ENCODE measurements at regions not wholly inside any gene's neighbourhood (a gene's known extent, or its start where the extent isn't known, plus 50 kb on each side); places are given as distances from the start of the nearest gene placed in this dataset.

GRCh38 chr3:67995206-67995605 lies 340.8 kb upstream of the SUCLG2 start:
- no peak for DNase-seq (ENCODE audit: low spot score)
- H3K9me3 Mint-ChIP-seq: peaks cover 1% of the 10 kb centered on the region
- H3K4me3 Mint-ChIP-seq: no peak overlapping the region
- intact Hi-C loops (cut with micrococcal nuclease): no loop called here
- H3K27me3 Mint-ChIP-seq (ENCODE audit: insufficient read depth): no peaks in the 10 kb centered on the region
- H3K27ac Mint-ChIP-seq: no peak overlapping the region
- H3K4me1 Mint-ChIP-seq (ENCODE audit: low read depth): no peaks in the 10 kb centered on the region
- H3K36me3 Mint-ChIP-seq (ENCODE audit: low read depth): no peaks in the 10 kb centered on the region

GRCh38 chr3:67986706-67987105 lies 332.3 kb upstream of the SUCLG2 start:
- Mint-ChIP-seq H3K9me3 (no peaks in the 10 kb centered on the region), H3K27me3 (ENCODE audit: insufficient read depth) (no peaks in the 10 kb centered on the region), H3K4me1 (ENCODE audit: low read depth) (no peaks in the 10 kb centered on the region), H3K4me3 (no peak overlapping the region), H3K36me3 (ENCODE audit: low read depth) (no peaks in the 10 kb centered on the region), H3K27ac (no peak overlapping the region)
- intact Hi-C loops (cut with micrococcal nuclease): no loop called here
- no peak for DNase-seq (ENCODE audit: low spot score)

GRCh38 chr3:67983166-67983565 lies 328.8 kb upstream of the SUCLG2 start:
- intact Hi-C loops (cut with micrococcal nuclease): no loop called here
- no peak for DNase-seq (ENCODE audit: low spot score)
- Mint-ChIP-seq H3K4me3 (no peak overlapping the region), H3K36me3 (ENCODE audit: low read depth) (no peaks in the 10 kb centered on the region), H3K4me1 (ENCODE audit: low read depth) (no peaks in the 10 kb centered on the region), H3K27ac (no peak overlapping the region), H3K27me3 (ENCODE audit: insufficient read depth) (no peaks in the 10 kb centered on the region), H3K9me3 (no peaks in the 10 kb centered on the region)

DNA sequence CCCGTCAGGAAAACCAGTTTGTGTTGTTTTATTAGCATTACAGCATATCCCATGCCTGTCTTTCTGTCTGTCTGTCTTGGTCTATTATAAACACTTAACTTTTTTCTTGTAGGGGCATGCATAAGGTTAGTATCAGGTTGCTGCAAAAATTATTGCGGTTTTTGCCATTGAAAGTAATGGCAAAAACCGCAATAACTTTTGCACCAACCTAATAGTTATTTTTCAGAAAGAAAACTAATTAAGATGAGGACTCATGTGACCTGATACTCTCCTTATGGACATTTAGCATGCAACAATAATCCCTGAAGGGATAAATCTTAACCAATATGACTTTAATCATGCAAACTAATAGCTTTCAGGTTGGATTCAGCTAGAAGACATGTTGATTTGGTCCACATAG lies 326.7 kb upstream of the SUCLG2 start:
- H3K36me3 Mint-ChIP-seq (ENCODE audit: low read depth): no peaks in the 10 kb centered on the region
- DNase-seq (ENCODE audit: low spot score): no peak
- intact Hi-C loops (cut with micrococcal nuclease): no loop called here
- H3K27ac Mint-ChIP-seq: no peak overlapping the region
- no peaks in the 10 kb centered on the region for H3K4me1 Mint-ChIP-seq (ENCODE audit: low read depth)
- no peaks in the 10 kb centered on the region for H3K9me3 Mint-ChIP-seq
- H3K4me3 Mint-ChIP-seq: no peak overlapping the region
- no peaks in the 10 kb centered on the region for H3K27me3 Mint-ChIP-seq (ENCODE audit: insufficient read depth)

DNA sequence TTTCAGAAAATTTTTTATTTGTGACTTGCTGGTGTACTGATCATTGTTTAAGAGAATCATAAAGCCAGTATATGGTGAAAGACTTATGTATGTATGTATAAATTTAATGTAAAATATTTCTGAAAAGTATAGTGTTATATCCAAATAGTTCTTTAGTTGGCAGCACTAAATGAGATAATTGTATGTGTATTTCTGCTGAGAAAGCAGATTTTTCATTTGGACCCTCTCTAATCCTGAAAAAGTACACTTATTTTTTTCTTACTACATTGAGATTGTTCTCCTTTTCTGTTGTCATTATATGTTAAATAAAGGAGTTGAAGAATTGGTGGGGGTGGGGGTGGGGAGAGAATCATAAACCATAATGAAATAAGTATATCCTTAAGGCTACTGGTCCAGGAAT lies 324.9 kb upstream of the SUCLG2 start:
- Mint-ChIP-seq H3K27ac (no peak overlapping the region), H3K27me3 (ENCODE audit: insufficient read depth) (no peaks in the 10 kb centered on the region), H3K4me1 (ENCODE audit: low read depth) (no peaks in the 10 kb centered on the region)

GRCh38 chr3:67977762-67978161 lies 323.4 kb upstream of the SUCLG2 start:
- no peaks in the 10 kb centered on the region for H3K9me3 Mint-ChIP-seq

More for the DNA sequence above, 324.9 kb upstream of the SUCLG2 start:
- DNase-seq (ENCODE audit: low spot score): no peak
- Mint-ChIP-seq H3K36me3 (ENCODE audit: low read depth) (no peaks in the 10 kb centered on the region), H3K9me3 (no peaks in the 10 kb centered on the region), H3K4me3 (no peak overlapping the region)
- intact Hi-C loops (cut with micrococcal nuclease): no loop called here

DNA sequence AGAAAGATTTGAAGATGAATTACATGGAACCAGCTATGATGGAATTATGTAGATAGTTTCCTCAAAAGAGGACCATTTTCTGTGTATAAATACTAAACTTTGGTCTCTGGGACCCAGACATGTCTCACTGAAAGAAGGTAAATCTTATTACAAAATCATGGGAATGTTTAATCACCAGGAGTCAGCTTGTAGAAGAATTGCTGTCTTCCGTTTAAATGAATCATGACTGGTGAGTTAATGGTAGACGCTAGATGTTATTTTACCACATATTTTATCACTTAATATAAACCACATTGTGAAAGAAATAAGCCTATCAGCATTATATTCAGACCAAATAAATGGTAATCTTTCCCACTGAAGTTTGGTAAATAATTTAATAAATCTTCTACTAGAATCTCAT lies 322.3 kb upstream of the SUCLG2 start:
- intact Hi-C loops (cut with micrococcal nuclease): no loop called here
- H3K9me3 Mint-ChIP-seq: no peaks in the 10 kb centered on the region
- H3K27ac Mint-ChIP-seq: no peak overlapping the region
- DNase-seq (ENCODE audit: low spot score): no peak
- no peaks in the 10 kb centered on the region for H3K27me3 Mint-ChIP-seq (ENCODE audit: insufficient read depth)
- no peaks in the 10 kb centered on the region for H3K36me3 Mint-ChIP-seq (ENCODE audit: low read depth)
- no peak overlapping the region for H3K4me3 Mint-ChIP-seq
- H3K4me1 Mint-ChIP-seq (ENCODE audit: low read depth): no peaks in the 10 kb centered on the region

More at GRCh38 chr3:67977762-67978161, 323.4 kb upstream of the SUCLG2 start:
- no peaks in the 10 kb centered on the region for H3K4me1 Mint-ChIP-seq (ENCODE audit: low read depth)
- no peak overlapping the region for H3K4me3 Mint-ChIP-seq
- H3K27ac Mint-ChIP-seq: no peak overlapping the region
- intact Hi-C loops (cut with micrococcal nuclease): no loop called here
- no peak for DNase-seq (ENCODE audit: low spot score)
- H3K36me3 Mint-ChIP-seq (ENCODE audit: low read depth): no peaks in the 10 kb centered on the region
- no peaks in the 10 kb centered on the region for H3K27me3 Mint-ChIP-seq (ENCODE audit: insufficient read depth)

GRCh38 chr3:67964596-67964995 lies 310.2 kb upstream of the SUCLG2 start:
- no peak overlapping the region for H3K27ac Mint-ChIP-seq
- no peaks in the 10 kb centered on the region for H3K36me3 Mint-ChIP-seq (ENCODE audit: low read depth)
- no peaks in the 10 kb centered on the region for H3K27me3 Mint-ChIP-seq (ENCODE audit: insufficient read depth)
- no peak overlapping the region for H3K4me3 Mint-ChIP-seq
- intact Hi-C loops (cut with micrococcal nuclease): no loop called here
- H3K9me3 Mint-ChIP-seq: peaks cover 4% of the 10 kb centered on the region
- no peaks in the 10 kb centered on the region for H3K4me1 Mint-ChIP-seq (ENCODE audit: low read depth)
- DNase-seq (ENCODE audit: low spot score): no peak

GRCh38 chr3:67957268-67957667 lies 302.9 kb upstream of the SUCLG2 start:
- intact Hi-C loops (cut with micrococcal nuclease): no loop called here

GRCh38 chr3:67947808-67948508 lies 293.5 kb upstream of the SUCLG2 start:
- intact Hi-C loops (cut with micrococcal nuclease): no loop called here
- DNase-seq (ENCODE audit: low spot score): peak; percentile 36
- Mint-ChIP-seq H3K4me1 (ENCODE audit: low read depth) (peaks cover 13% of the 10 kb centered on the region), H3K27me3 (ENCODE audit: insufficient read depth) (no peaks in the 10 kb centered on the region), H3K9me3 (peaks cover 18% of the 10 kb centered on the region), H3K4me3 (peak overlapping the region; percentile 41), H3K27ac (no peak overlapping the region), H3K36me3 (ENCODE audit: low read depth) (peaks cover 3% of the 10 kb centered on the region)

More at GRCh38 chr3:67957268-67957667, 302.9 kb upstream of the SUCLG2 start:
- Mint-ChIP-seq H3K4me3 (no peak overlapping the region), H3K27me3 (ENCODE audit: insufficient read depth) (no peaks in the 10 kb centered on the region), H3K27ac (no peak overlapping the region), H3K36me3 (ENCODE audit: low read depth) (no peaks in the 10 kb centered on the region), H3K4me1 (ENCODE audit: low read depth) (no peaks in the 10 kb centered on the region), H3K9me3 (peaks cover 18% of the 10 kb centered on the region)
- DNase-seq (ENCODE audit: low spot score): no peak

- Mint-ChIP-seq H3K36me3 (ENCODE audit: low read depth) (peaks cover 3% of the 10 kb centered on the region), H3K4me1 (ENCODE audit: low read depth) (peaks cover 13% of the 10 kb centered on the region), H3K4me3 (no peak overlapping the region), H3K27ac (no peak overlapping the region), H3K9me3 (peaks cover 12% of the 10 kb centered on the region), H3K27me3 (ENCODE audit: insufficient read depth) (no peaks in the 10 kb centered on the region)
- DNase-seq (ENCODE audit: low spot score): no peak
- intact Hi-C loops (cut with micrococcal nuclease): no loop called here
These were observed 292.0 kb upstream of the SUCLG2 start for GRCh38 chr3:67946436-67946835.

DNA sequence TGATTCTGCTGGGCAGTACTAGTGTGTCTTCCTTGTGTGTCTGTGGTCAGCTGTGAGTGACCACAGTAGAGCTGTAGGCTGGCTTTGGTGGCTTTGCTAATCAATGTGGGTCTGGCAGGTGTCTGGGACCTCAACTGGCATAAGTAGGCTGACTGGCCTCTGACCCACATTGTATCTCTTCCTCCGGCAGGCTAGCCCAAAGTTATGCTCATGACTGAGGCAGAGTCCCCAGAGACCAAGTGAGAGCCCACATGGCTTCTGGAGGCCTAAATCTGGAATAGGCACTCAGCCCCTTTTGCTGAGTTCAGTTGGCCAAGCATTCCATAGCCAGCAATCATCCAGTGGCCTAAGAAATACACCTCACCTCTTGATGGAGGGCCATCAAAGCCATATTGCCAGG lies 289.1 kb upstream of the SUCLG2 start:
- H3K9me3 Mint-ChIP-seq: peaks cover 5% of the 10 kb centered on the region
- intact Hi-C loops (cut with micrococcal nuclease): no loop called here
- H3K36me3 Mint-ChIP-seq (ENCODE audit: low read depth): peaks cover 3% of the 10 kb centered on the region
- no peaks in the 10 kb centered on the region for H3K27me3 Mint-ChIP-seq (ENCODE audit: insufficient read depth)
- peaks cover 13% of the 10 kb centered on the region for H3K4me1 Mint-ChIP-seq (ENCODE audit: low read depth)
- no peak overlapping the region for H3K4me3 Mint-ChIP-seq
- DNase-seq (ENCODE audit: low spot score): no peak
- no peak overlapping the region for H3K27ac Mint-ChIP-seq

DNA sequence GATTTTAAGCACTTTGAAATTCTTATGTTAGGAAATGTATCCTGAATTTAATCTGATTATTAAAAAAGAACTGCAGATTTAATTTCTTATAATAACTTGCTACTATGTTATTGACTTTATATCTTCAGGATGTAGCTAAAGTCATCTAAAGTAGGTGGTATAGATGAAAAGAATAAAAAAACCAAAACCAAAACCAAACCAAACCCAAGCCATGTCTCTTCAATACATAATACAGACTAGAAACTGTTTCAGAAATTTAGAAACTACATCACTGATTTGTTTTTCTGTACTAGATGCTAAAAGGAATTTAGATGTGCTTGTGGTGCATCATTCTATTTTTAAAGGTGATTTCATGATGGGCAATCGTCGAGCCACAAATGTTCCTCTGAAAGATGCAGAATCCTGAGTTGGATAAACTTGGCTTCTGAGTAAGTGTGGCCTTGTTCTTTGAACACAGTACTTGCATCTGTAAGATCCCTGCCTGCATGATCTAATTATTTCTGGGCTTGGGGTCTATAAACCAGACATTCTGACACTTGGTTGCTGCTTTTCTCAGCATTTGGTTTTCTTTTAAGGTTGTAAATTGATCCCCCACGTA lies 287.1 kb upstream of the SUCLG2 start:
- H3K4me3 Mint-ChIP-seq: no peak overlapping the region
- H3K4me1 Mint-ChIP-seq (ENCODE audit: low read depth): no peaks in the 10 kb centered on the region
- H3K36me3 Mint-ChIP-seq (ENCODE audit: low read depth): no peaks in the 10 kb centered on the region
- H3K27me3 Mint-ChIP-seq (ENCODE audit: insufficient read depth): no peaks in the 10 kb centered on the region
- intact Hi-C loops (cut with micrococcal nuclease): no loop called here
- no peak for DNase-seq (ENCODE audit: low spot score)
- no peak overlapping the region for H3K27ac Mint-ChIP-seq
- peaks cover 5% of the 10 kb centered on the region for H3K9me3 Mint-ChIP-seq
